ENCODE measurements at regions not wholly inside any gene's neighbourhood (a gene's known extent, or its start where the extent isn't known, plus 50 kb on each side); places are given as distances from the start of the nearest gene placed in this dataset.

DNA sequence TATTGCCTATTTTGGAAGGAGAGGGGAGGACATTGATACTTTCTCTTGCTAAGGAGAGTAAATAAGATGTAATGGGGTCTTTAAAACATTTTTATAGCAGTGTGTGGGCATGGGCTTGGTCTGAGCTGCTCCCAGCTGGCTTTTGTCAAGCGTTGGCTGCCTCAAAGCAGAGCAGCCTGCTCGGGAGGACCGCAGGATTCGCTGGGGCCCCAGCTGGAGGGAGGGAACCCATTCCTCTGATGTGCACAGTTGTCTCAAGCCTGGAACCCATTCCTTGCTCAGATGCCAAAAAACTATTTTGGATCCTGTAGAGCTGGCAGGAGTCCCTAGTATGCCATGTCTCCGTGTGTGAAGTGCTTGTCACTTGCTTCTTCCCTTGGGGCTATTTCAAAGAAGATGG is 59.4 kb upstream of the RMDN2 start:
- no peak for DNase-seq (ENCODE audit: low read depth)

DNA sequence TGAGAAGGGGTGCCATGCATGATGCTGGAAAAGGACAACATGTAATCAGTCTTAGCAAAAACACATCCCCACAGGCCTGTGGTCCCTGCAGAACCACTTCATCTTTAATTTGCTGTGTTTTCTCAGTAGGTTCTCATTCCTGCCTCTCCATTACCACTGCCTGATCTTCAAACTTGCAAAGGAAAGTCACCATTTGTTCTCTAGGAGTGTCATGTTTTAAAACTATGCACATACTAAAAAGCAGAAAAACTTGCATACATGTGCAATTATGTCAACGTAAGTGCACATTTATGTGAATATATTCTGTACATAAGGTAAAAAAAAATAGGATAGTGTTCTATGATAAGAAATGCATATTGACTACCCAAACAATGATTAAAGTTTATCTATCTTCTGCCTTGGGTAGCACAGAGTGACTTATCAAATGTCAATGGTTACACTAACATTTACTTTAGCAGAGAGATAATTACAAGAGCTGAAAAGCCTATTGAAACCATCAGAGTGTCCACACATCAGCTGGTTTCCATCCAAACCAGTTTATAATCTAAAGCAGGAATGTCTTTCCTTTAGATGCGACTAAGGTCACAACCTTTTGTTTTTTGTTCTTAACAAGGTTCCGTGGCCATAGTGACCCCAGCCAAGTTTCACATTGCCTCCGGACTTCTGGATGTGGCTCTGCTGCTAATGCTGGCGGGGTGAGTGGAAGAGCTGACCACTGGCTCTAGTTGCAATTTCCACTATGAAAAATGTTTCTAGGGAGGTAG is 58.7 kb upstream of the RMDN2 start:
- DNase-seq (ENCODE audit: low read depth), result no peak

DNA sequence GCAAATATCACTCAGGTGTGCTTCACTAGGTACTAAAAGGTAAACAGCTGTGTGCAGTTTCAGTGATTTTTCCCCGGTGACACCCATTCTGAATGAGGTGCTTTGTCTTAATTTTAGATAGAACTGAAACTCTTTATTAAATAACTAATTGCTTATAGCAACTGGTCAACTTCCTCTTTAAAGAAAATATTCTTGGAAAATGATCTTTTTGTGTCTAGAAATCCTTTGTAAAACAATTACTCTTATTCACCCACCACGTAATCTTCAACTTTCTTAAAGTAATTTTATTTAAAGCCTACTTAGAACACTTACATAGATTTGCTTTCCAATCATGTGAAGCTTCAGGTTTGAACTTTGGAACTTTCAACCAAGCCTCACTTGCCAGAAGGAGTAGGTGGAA is 57.9 kb upstream of the RMDN2 start:
- DNase-seq (ENCODE audit: low read depth), result no peak

DNA sequence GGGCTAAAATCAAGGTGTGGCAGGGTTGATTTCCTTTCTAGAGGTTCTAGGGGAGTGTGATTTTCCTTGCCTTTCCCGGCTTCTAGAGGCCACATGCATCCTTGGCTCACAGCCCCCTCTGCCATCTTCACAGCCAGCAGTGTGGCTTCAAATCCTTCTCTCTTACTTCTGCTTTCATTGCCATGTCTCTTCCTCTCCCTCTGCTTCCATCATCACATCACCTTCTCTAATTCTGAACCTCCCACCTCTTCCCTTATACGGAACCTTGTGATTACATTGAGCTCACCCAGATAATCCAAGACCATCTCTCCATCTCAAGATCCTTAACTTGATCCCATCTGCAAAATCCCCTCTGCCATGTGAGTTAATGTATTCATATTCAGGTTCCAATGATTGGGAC is 56.2 kb upstream of the RMDN2 start:
- DNase-seq (ENCODE audit: low read depth), result no peak

DNA sequence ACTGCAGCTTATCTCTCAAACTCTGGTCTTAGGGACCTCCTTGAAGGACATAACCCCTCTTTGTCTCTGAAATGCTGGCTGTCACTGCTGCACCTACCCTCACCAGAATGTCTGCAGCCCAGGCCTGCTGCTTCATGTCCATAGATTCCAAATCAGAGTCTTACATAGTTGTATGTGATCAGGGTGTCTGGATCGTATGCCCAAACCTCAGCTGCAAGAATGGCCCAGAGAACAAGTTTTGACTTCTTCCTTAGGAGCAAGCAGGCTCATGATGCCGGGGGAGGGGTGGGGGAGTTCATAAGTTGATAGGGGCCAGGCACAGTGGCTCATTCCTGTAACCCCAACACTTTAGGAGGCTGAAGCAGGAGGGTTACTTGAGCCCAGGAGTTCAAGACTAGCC is 55.8 kb upstream of the RMDN2 start:
- DNase-seq (ENCODE audit: low read depth), result no peak

DNA sequence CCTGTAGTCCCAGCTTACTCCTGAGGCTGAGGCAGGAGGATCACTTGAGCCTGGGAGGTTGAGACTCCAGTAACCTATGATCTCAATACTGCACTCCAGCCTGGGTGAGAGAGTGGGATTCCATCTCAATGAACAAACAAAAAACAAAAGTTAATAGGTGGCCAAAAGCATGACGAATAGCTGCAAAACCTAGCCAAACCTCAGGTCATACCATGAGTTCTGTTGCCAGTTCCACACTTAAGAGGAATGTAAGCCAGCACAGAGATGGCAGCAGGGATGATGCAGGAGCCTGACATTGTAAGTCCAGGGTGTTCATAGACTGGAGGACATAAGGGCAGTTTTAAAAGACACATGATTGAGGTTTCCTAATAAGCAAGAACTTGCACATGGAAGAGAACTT is 55.3 kb upstream of the RMDN2 start:
- peak; percentile 41 for DNase-seq (ENCODE audit: low read depth)

DNA sequence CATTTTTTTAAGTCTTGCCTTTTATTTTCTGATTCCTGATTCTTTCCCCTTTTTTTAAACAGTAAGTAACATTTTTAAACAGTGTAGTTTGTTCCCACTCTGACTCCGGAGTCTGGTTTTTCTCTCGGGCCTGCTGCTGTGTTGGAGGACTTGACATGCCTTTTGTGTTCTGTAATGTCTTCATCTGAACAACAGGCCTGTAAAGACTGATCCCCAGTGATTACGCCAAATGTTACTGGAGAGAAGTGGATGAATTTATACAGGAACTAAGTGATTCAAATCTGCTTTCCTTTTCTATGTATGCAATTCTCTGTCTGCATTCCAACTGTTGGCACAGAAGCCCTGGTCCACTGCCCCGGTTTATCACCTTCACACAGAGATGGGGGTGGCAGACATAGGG is 54.3 kb upstream of the RMDN2 start:
- DNase-seq (ENCODE audit: low read depth), result no peak

DNA sequence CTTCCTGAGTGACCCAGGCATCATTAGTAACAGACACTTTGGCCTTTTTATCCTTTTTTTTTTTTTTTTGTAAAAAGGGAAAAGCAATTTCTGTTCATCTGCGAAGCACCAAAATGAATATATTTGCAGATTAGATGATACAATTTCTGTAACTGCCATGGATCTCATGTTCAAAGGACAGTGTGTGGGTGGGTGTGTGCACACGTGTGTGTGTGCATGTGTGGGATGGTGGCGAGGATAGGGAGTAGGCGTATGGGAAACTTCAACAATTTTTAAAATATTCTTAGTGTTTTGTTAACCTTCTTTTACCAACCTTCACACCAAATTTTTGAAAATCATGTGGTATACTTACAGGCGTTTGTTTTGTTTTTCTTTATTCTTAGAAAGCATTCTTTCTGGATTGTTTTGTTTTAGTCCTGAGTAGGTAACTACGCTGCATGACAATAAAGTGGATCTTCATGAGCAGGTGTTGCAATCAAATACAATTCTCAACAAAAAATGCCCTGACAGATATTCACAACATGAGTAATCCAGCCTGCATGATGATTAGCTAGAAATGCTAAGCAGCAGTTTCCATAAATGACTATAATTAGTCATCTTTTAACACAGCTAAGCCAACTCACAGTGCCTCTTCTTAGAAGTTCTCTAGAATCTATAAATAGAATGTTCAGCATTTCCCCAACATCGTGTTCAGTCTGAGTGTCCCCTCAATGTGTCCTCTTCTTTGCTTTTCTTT is 53.5 kb upstream of the RMDN2 start:
- peak; percentile 82 for DNase-seq (ENCODE audit: low read depth)

DNA sequence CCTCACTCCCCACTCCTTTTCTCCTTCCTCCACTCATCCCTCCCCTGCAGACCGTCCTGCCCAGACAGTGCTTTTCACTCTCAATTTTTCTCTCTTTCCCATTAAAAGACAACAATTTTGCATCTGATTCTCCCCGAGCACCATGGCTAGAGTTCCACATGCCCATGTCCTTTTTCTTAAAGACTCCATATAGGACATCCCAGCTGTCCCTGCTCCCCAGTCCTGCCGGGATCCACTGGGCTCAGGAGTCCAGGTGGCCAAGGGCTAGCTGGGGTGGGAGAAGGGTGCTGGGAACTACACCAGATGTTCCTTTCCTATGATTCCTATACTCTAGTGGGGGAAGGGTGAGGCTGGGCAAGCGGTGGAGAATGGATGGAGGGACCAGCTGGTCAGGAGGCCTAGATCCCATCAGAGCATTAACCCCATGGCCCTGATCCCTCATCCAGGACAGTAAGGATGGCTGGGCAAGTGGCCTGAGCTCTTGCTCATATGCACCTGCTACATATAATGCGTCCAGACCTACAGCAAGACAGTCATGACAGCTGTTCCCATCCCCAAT is 52.8 kb upstream of the RMDN2 start:
- DNase-seq (ENCODE audit: low read depth), result no peak

DNA sequence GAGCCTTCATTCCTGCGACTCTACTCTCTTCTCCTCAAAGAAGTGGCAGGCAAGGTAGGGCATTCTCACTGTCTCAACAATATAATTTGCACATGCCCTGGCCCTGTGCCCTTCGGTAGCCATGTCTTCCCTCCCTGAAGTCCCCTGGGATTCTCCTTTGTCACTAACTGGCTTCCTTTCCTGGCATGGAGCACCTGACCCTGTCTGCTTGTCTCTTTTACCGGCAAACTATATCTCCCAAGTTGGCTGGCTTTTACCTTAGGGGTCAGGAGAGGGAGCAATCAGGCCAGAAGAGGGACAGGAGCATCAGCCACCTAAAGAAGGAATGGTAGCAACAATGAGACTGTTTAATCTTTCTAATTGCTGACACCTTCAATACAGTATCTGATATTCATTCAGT is 51.9 kb upstream of the RMDN2 start:
- DNase-seq (ENCODE audit: low read depth), result no peak

DNA sequence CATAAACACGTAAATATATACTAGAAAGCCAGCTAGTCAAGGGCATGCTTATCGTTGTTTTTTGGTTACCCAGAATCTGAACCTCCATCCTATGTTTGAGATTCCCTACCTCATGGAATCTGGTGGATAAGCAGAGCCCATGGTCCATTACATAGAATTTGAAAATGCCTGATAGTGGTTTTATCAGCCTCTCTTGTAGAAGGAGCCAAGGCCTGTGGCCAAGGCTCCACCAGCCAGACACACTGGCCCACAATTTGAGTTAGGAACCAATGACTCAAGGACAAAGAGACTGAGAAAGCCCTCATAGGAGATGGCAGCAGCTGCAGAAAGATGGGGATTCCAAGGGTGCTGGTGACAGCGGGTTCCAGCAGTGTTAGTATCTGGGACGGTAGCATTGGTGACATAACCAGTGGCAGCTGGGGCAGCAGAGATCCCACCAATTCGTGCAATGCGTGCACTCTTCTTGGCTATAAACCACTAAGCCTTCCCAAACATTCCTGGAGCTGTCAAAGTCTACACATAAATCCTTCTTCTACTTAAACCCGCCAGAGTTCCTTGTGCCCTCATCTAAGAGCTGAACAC is 51.2 kb upstream of the RMDN2 start:
- no peak for DNase-seq (ENCODE audit: low read depth)

DNA sequence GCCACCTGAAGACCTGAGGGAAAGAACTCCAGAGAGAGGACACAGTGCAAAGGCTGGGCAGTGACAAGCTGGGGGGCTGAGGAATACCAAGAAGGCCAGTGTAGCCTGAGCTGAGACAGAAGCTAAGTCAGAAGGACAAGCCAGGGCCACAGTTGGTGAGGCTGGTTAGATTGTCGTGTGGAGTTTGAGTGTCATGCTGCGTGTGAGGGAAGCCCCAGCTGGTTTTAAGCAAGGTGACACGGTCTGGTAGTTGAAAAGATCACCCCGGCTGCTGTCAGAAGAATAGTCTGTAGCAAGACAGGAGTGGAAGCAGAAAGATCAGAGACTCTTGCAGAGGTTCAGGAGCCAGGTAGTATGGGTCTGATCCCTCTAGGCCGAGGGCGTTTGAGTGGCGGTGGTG is 50.6 kb upstream of the RMDN2 start:
- no peak for DNase-seq (ENCODE audit: low read depth)
